ENCODE measurements at regions not wholly inside any gene's neighbourhood (a gene's known extent, or its start where the extent isn't known, plus 50 kb on each side); places are given as distances from the start of the nearest gene placed in this dataset.

GRCh38 chr18:41371156-41372045 lies 583.6 kb upstream of the PIK3C3 start:
- Histone ChIP-seq H3K27ac (no peak overlapping the region), H3K27me3 (no peaks in the 10 kb centered on the region), H3K9me3 (no peaks in the 10 kb centered on the region), H3K4me1 (no peaks in the 10 kb centered on the region), H3K36me3 (no peaks in the 10 kb centered on the region), H3K4me3 (no peak overlapping the region)
- WGBS, 2 donors = 62 to 75% methylated on average over 5 of the region's 5 CpGs
- no peak for DNase-seq (ENCODE audit: low spot score in 2 of 2)
- TF ChIP-seq EP300 (IDR thresholded peaks at IDR 0.05) = no peak
- no peak for TF ChIP-seq CTCF (IDR thresholded peaks at IDR 0.05)
- no peak for TF ChIP-seq POLR2A (IDR thresholded peaks at IDR 0.05)

DNA sequence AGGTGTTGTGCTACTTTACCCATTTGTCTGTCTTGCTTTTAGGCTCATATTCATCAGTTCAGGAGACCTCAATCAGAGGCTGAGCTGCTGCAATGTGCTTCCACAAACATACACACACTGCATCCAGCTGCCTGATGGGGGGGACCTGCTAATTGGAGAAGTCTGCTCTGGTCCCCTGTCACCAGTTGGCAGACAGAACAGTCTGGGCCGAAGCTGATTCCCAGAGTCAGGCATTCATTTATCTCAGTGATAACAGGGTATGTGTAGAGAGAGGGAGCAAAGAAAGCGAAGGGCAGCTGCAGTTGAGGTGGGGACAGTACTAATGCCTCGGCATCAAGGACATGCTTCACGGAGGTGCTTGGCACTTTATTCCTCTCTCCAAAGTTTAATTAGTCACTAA lies 584.3 kb upstream of the PIK3C3 start:
- TF ChIP-seq EP300 (IDR thresholded peaks at IDR 0.05) (no peak), POLR2A (IDR thresholded peaks at IDR 0.05) (no peak), CTCF (IDR thresholded peaks at IDR 0.05) (no peak)
- no peaks in the 10 kb centered on the region for H3K9me3 ChIP-seq
- no peak overlapping the region for H3K27ac ChIP-seq
- DNase-seq (ENCODE audit: low spot score in 2 of 2) = no peak
- H3K4me1 ChIP-seq = no peaks in the 10 kb centered on the region
- H3K27me3 ChIP-seq = no peaks in the 10 kb centered on the region
- no peak overlapping the region for H3K4me3 ChIP-seq
- no peaks in the 10 kb centered on the region for H3K36me3 ChIP-seq
- 63 to 81% methylated on average over 4 of the region's 4 CpGs for WGBS, 2 donors

DNA sequence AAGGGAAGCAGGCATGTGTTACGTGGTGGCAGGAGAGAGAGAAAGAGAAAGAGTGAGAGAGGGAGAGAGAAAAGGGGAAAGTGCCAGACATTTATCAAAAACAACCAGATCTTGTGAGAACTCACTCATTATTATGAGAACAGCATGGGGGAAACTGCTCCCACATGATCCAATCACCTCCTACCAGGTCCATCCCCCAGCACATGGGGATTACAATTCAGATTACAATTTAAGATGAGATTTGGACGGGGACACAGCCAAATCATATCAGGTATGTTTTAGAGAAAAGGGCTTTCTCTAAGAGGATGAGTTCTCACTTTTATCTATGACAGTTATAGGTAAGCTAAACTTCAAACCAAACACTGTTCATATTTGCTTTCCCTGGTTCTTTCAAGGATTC lies 597.3 kb upstream of the PIK3C3 start:
- H3K36me3 ChIP-seq = no peaks in the 10 kb centered on the region
- H3K27ac ChIP-seq = no peak overlapping the region
- H3K4me3 ChIP-seq = no peak overlapping the region
- no peaks in the 10 kb centered on the region for H3K4me1 ChIP-seq
- DNase-seq (ENCODE audit: low spot score in 2 of 2) = no peak
- no peak for TF ChIP-seq POLR2A (IDR thresholded peaks at IDR 0.05)
- TF ChIP-seq EP300 (IDR thresholded peaks at IDR 0.05) = no peak
- TF ChIP-seq CTCF (IDR thresholded peaks at IDR 0.05) = no peak
- 78 to 81% methylated on average over 2 of the region's 2 CpGs for WGBS, 2 donors
- H3K9me3 ChIP-seq = no peaks in the 10 kb centered on the region
- H3K27me3 ChIP-seq = no peaks in the 10 kb centered on the region

DNA sequence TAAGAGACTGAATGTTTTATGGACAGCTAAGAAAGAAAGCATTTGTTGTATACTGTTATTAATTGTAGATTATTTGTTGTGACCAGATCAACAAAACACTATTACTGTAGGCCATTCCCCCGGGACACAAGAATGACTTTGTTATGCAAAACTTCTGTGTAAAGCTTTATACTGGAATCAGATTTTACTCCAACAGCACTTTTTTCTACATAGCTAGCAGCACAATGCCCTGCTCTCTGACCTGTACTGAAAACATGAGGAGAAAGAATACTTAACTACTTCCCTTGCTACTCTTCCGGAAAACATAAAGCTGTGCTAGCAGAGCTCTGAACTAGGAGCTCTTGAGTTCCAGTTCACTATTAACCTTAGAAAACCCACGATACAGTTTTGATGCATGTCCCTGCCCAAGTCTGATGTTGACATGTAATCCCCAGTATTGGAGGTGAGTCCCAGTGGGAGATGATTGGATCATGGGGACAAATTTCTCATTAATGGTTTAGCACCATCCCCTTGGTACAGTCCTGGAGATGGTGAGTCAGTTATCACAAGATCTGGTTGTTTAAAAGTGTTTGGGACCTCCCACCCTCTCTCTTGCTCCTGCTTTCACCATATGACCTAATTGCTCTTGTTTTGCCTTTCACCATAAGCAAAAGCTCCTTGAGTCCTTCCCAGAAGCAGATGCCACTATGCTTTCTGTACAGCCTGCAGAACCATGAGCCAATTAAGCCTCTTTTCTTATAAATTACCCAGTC lies 601.1 kb upstream of the PIK3C3 start:
- DNase-seq (ENCODE audit: low spot score in 2 of 2) = no peak
- 36% methylated on average over 3 of the region's 3 CpGs for WGBS, 2 donors
- Histone ChIP-seq H3K27me3 (no peaks in the 10 kb centered on the region), H3K9me3 (no peaks in the 10 kb centered on the region), H3K27ac (no peak overlapping the region), H3K36me3 (no peaks in the 10 kb centered on the region), H3K4me1 (no peaks in the 10 kb centered on the region), H3K4me3 (no peak overlapping the region)
- TF ChIP-seq CTCF (IDR thresholded peaks at IDR 0.05) = no peak
- no peak for TF ChIP-seq POLR2A (IDR thresholded peaks at IDR 0.05)
- no peak for TF ChIP-seq EP300 (IDR thresholded peaks at IDR 0.05)

DNA sequence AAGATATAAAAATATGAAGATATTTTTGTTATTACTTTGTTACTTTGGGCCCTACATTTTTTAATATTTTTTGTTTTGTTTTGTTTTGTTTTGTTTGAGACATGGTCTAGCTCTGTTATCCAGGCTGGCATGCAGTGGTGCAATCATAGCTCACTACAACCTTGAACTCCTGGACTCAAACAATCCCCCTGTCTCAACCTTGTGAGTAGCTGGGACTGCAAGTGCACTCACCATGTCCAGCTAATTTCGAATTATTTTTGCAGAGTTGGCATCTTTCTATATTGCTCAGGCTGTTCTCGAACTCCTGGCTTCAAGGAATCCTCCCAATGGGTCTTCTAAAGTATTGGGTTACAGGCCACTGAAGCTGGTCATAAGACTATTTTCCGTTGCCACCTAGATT lies 603.6 kb upstream of the PIK3C3 start:
- TF ChIP-seq POLR2A (IDR thresholded peaks at IDR 0.05) (no peak), EP300 (IDR thresholded peaks at IDR 0.05) (no peak)
- 78 to 89% methylated on average over 3 of the region's 3 CpGs for WGBS, 2 donors
- no peaks in the 10 kb centered on the region for H3K9me3 ChIP-seq

More for the DNA sequence above, 603.6 kb upstream of the PIK3C3 start:
- H3K27ac ChIP-seq = no peak overlapping the region
- H3K27me3 ChIP-seq = no peaks in the 10 kb centered on the region
- H3K36me3 ChIP-seq = no peaks in the 10 kb centered on the region
- no peak overlapping the region for H3K4me3 ChIP-seq
- DNase-seq (ENCODE audit: low spot score in 2 of 2) = no peak
- H3K4me1 ChIP-seq = no peaks in the 10 kb centered on the region
